ENCODE measurements at regions not wholly inside any gene's neighbourhood (a gene's known extent, or its start where the extent isn't known, plus 50 kb on each side); places are given as distances from the start of the nearest gene placed in this dataset.
A peak's percentile ranks its signal among the peaks of the same experiment; 100 is the strongest.
"Not testable (repeated sequence)": the region's sequence is repeated elsewhere in the genome, so short reads cannot be mapped to it uniquely, and the experiment has no call there.

- Histone ChIP-seq H3K27ac (ENCODE audit: low read depth, low read length) (no peak overlapping the region), H3K4me3 (ENCODE audit: low read length) (no peak overlapping the region), H3K27me3 (ENCODE audit: control insufficient read depth, insufficient read depth, low read length) (no peaks in the 10 kb centered on the region), H3K36me3 (ENCODE audit: control insufficient read depth, insufficient read depth, low read length) (no peaks in the 10 kb centered on the region), H3K4me1 (ENCODE audit: control insufficient read depth, insufficient read depth, low read length) (no peaks in the 10 kb centered on the region), H3K9ac (ENCODE audit: low read length) (no peak overlapping the region)
These were observed 283.7 kb upstream of the MMADHC start for GRCh38 chr2:149871091-149871885.

GRCh38 chr2:149863227-149863626 lies 275.7 kb upstream of the MMADHC start:
- no peak overlapping the region for H3K9ac ChIP-seq (ENCODE audit: low read length)
- H3K4me1 ChIP-seq (ENCODE audit: control insufficient read depth, insufficient read depth, low read length) = peaks cover 6% of the 10 kb centered on the region
- no peaks in the 10 kb centered on the region for H3K36me3 ChIP-seq (ENCODE audit: control insufficient read depth, insufficient read depth, low read length)
- H3K27ac ChIP-seq (ENCODE audit: low read depth, low read length) = no peak overlapping the region
- H3K27me3 ChIP-seq (ENCODE audit: control insufficient read depth, insufficient read depth, low read length) = no peaks in the 10 kb centered on the region
- H3K4me3 ChIP-seq (ENCODE audit: low read length) = no peak overlapping the region

GRCh38 chr2:149861034-149861433 lies 273.5 kb upstream of the MMADHC start:
- no peak overlapping the region for H3K9ac ChIP-seq (ENCODE audit: low read length)
- H3K27me3 ChIP-seq (ENCODE audit: control insufficient read depth, insufficient read depth, low read length) = no peaks in the 10 kb centered on the region
- H3K36me3 ChIP-seq (ENCODE audit: control insufficient read depth, insufficient read depth, low read length) = no peaks in the 10 kb centered on the region
- H3K4me1 ChIP-seq (ENCODE audit: control insufficient read depth, insufficient read depth, low read length) = peaks cover 6% of the 10 kb centered on the region
- H3K27ac ChIP-seq (ENCODE audit: low read depth, low read length) = no peak overlapping the region
- no peak overlapping the region for H3K4me3 ChIP-seq (ENCODE audit: low read length)

GRCh38 chr2:149860276-149860921 lies 272.8 kb upstream of the MMADHC start:
- Histone ChIP-seq H3K27ac (ENCODE audit: low read depth, low read length) (peak overlapping the region; percentile 43), H3K27me3 (ENCODE audit: control insufficient read depth, insufficient read depth, low read length) (no peaks in the 10 kb centered on the region), H3K9ac (ENCODE audit: low read length) (no peak overlapping the region), H3K36me3 (ENCODE audit: control insufficient read depth, insufficient read depth, low read length) (no peaks in the 10 kb centered on the region), H3K4me3 (ENCODE audit: low read length) (no peak overlapping the region), H3K4me1 (ENCODE audit: control insufficient read depth, insufficient read depth, low read length) (peaks cover 6% of the 10 kb centered on the region)

- H3K27me3 ChIP-seq (ENCODE audit: control insufficient read depth, insufficient read depth, low read length) = no peaks in the 10 kb centered on the region
- no peak overlapping the region for H3K4me3 ChIP-seq (ENCODE audit: low read length)
- H3K4me1 ChIP-seq (ENCODE audit: control insufficient read depth, insufficient read depth, low read length) = peaks cover 6% of the 10 kb centered on the region
- H3K36me3 ChIP-seq (ENCODE audit: control insufficient read depth, insufficient read depth, low read length) = no peaks in the 10 kb centered on the region
- H3K9ac ChIP-seq (ENCODE audit: low read length) = no peak overlapping the region
- H3K27ac ChIP-seq (ENCODE audit: low read depth, low read length) = no peak overlapping the region
These were observed 271.5 kb upstream of the MMADHC start for GRCh38 chr2:149858901-149859634.

- Histone ChIP-seq H3K4me3 (ENCODE audit: low read length) (no peak overlapping the region), H3K27me3 (ENCODE audit: control insufficient read depth, insufficient read depth, low read length) (no peaks in the 10 kb centered on the region), H3K36me3 (ENCODE audit: control insufficient read depth, insufficient read depth, low read length) (no peaks in the 10 kb centered on the region), H3K27ac (ENCODE audit: low read depth, low read length) (no peak overlapping the region), H3K9ac (ENCODE audit: low read length) (no peak overlapping the region), H3K4me1 (ENCODE audit: control insufficient read depth, insufficient read depth, low read length) (peaks cover 6% of the 10 kb centered on the region)
These were observed 270.6 kb upstream of the MMADHC start for GRCh38 chr2:149858216-149858615.

GRCh38 chr2:149857344-149857743 lies 269.8 kb upstream of the MMADHC start:
- H3K27me3 ChIP-seq (ENCODE audit: control insufficient read depth, insufficient read depth, low read length) = no peaks in the 10 kb centered on the region
- no peak overlapping the region for H3K27ac ChIP-seq (ENCODE audit: low read depth, low read length)
- no peak overlapping the region for H3K9ac ChIP-seq (ENCODE audit: low read length)
- no peak overlapping the region for H3K4me3 ChIP-seq (ENCODE audit: low read length)
- peaks cover 6% of the 10 kb centered on the region for H3K4me1 ChIP-seq (ENCODE audit: control insufficient read depth, insufficient read depth, low read length)
- no peaks in the 10 kb centered on the region for H3K36me3 ChIP-seq (ENCODE audit: control insufficient read depth, insufficient read depth, low read length)

- not testable (repeated sequence) for H3K27me3 ChIP-seq (ENCODE audit: control insufficient read depth, insufficient read depth, low read length); H3K36me3 ChIP-seq (ENCODE audit: control insufficient read depth, insufficient read depth, low read length)
These were observed 268.3 kb upstream of the MMADHC start for GRCh38 chr2:149855859-149856258.

GRCh38 chr2:149849591-149849990 lies 262.0 kb upstream of the MMADHC start:
- H3K36me3 ChIP-seq (ENCODE audit: control insufficient read depth, insufficient read depth, low read length) = no peaks in the 10 kb centered on the region
- no peak overlapping the region for H3K27ac ChIP-seq (ENCODE audit: low read depth, low read length)
- no peaks in the 10 kb centered on the region for H3K4me1 ChIP-seq (ENCODE audit: control insufficient read depth, insufficient read depth, low read length)
- no peak overlapping the region for H3K9ac ChIP-seq (ENCODE audit: low read length)
- no peak overlapping the region for H3K4me3 ChIP-seq (ENCODE audit: low read length)
- no peaks in the 10 kb centered on the region for H3K27me3 ChIP-seq (ENCODE audit: control insufficient read depth, insufficient read depth, low read length)

More at GRCh38 chr2:149855859-149856258, 268.3 kb upstream of the MMADHC start:
- H3K27ac ChIP-seq (ENCODE audit: low read depth, low read length); H3K9ac ChIP-seq (ENCODE audit: low read length); H3K4me1 ChIP-seq (ENCODE audit: control insufficient read depth, insufficient read depth, low read length); H3K4me3 ChIP-seq (ENCODE audit: low read length): not testable (repeated sequence)

GRCh38 chr2:149849136-149849535 lies 261.6 kb upstream of the MMADHC start:
- Histone ChIP-seq H3K4me1 (ENCODE audit: control insufficient read depth, insufficient read depth, low read length) (no peaks in the 10 kb centered on the region), H3K9ac (ENCODE audit: low read length) (no peak overlapping the region), H3K27ac (ENCODE audit: low read depth, low read length) (no peak overlapping the region), H3K36me3 (ENCODE audit: control insufficient read depth, insufficient read depth, low read length) (no peaks in the 10 kb centered on the region), H3K27me3 (ENCODE audit: control insufficient read depth, insufficient read depth, low read length) (no peaks in the 10 kb centered on the region), H3K4me3 (ENCODE audit: low read length) (no peak overlapping the region)

GRCh38 chr2:149841396-149841795 lies 253.8 kb upstream of the MMADHC start:
- Histone ChIP-seq H3K9ac (ENCODE audit: low read length) (no peak overlapping the region), H3K27me3 (ENCODE audit: control insufficient read depth, insufficient read depth, low read length) (no peaks in the 10 kb centered on the region), H3K4me1 (ENCODE audit: control insufficient read depth, insufficient read depth, low read length) (no peaks in the 10 kb centered on the region), H3K4me3 (ENCODE audit: low read length) (no peak overlapping the region), H3K27ac (ENCODE audit: low read depth, low read length) (no peak overlapping the region), H3K36me3 (ENCODE audit: control insufficient read depth, insufficient read depth, low read length) (no peaks in the 10 kb centered on the region)

- H3K4me1 ChIP-seq (ENCODE audit: control insufficient read depth, insufficient read depth, low read length) = no peaks in the 10 kb centered on the region
- H3K27ac ChIP-seq (ENCODE audit: low read depth, low read length) = no peak overlapping the region
- no peak overlapping the region for H3K4me3 ChIP-seq (ENCODE audit: low read length)
- no peak overlapping the region for H3K9ac ChIP-seq (ENCODE audit: low read length)
- no peaks in the 10 kb centered on the region for H3K36me3 ChIP-seq (ENCODE audit: control insufficient read depth, insufficient read depth, low read length)
- no peaks in the 10 kb centered on the region for H3K27me3 ChIP-seq (ENCODE audit: control insufficient read depth, insufficient read depth, low read length)
These were observed 244.7 kb upstream of the MMADHC start for GRCh38 chr2:149832324-149832723.

Measured in rectal smooth muscle tissue (tissue), 1 donor.